NCI-H460 (cell line): ENCODE measurements at regions not wholly inside any gene's neighbourhood (a gene's known extent, or its start where the extent isn't known, plus 50 kb on each side); places are given as distances from the start of the nearest gene placed in this dataset.

Experiments
- DNase-seq: peaks from one replicate; pipeline ENCODE4 v3.0.0-alpha.2; 2016; ENCODE audit warnings: low read depth; ENCODE audit errors: extremely low read depth

DNA sequence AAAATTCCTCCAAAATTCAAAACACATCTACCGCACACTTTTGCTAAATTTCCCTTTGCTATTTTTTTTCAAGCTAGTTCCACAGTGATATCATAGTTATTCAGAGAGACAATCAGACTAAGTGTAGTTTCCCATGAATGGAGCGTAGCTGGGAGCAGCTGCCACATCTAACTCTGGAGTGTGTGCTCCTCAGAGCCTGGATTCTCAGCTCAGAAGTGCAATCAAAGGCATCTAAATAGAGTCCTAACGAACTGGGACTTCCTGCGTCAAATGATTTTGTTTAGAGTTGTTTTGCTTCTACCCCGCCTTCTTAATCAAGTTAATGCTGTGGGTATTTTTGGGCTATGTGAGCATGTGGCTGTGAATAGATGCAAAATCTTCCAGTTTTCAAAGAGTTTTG, 160.3 kb downstream of the TMEM18 start:
- no peak for DNase-seq

DNA sequence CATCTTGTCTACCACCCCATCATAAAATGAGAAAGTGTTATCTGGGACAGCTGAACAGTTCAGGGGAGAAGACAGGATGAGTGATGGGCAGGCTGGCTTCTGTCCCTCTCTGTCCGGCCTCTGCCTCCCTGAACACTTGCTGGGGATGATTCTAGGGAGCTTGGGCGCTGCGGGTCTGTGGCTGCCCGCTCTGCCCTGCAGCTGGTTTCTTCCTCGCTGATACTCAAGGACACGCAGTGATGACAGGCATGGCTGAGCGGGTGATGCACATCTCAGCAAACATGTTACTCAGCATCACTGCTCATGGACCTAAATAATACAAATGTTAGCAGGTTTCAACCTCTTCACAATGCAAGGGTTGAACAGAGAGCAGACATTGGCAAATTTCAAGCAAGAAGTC, 161.1 kb downstream of the TMEM18 start:
- DNase-seq = no peak

GRCh38 chr2:515441-516127, 161.6 kb downstream of the TMEM18 start:
- no peak for DNase-seq

- no peak for DNase-seq
These were observed 163.1 kb downstream of the TMEM18 start for GRCh38 chr2:513981-514706.

DNA sequence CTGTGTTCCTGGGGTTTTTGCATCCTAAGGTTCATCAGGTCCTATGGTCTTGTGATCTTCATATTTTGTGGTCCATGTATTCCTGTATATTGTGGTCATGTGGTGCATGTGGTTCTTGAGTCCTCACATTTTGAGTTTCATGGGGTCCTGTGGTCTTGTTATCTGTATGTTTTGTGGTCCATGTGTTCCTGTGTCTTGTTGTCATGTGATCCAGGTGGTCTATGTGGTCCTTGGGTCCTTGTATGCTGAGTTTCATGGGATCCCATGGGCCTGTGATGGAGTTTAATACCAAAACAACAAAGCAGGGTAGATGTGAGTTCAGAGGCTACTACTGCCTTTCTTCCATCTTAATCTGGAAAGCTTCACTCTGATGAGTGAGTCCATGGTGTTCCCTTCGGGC, 166.4 kb downstream of the TMEM18 start:
- DNase-seq = no peak

DNA sequence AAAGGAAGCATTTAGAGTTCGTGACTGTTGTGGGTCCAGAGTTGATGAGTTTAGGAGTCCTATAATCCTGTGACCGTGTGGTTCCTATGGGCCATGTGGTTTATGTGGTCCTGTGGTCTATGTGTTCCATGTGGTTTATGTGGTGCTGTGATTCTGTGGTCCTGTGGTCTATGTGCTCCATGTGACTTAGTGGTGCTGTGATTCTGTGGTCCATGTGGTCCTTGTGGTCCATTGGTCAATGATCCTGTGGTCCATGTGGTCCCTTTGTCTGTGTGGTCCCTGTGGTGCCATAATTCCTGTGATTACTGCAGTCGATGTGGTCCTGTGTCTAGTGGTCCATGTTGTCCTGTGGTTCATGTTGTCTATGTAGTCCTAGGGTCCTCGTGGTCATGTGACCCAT, 167.3 kb downstream of the TMEM18 start:
- no peak for DNase-seq

DNA sequence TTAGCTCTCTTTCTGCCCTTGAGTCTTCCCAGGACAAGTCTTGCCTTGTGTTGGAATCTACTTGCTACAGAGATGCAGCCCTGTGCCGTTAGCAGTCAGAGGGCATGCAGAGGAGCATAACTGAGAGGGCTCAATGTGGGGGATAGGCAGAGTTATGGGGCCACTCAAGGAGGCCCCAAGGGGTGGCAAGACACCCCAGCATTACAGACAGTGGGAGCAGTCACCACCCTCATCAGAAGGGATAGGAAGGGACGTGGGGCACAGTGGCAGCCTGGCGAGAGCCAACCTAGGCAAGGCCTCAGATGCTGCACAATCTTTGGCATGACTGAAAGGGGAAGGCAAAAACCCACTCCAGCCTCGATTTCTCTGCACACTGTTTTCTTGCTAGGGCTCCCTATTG, 169.1 kb downstream of the TMEM18 start:
- DNase-seq = no peak

GRCh38 chr2:506866-507265, 170.3 kb downstream of the TMEM18 start:
- no peak for DNase-seq

GRCh38 chr2:506451-506850, 170.8 kb downstream of the TMEM18 start:
- DNase-seq = no peak

GRCh38 chr2:505941-506340, 171.3 kb downstream of the TMEM18 start:
- no peak for DNase-seq

GRCh38 chr2:503288-503999, 173.8 kb downstream of the TMEM18 start:
- DNase-seq = no peak

- no peak for DNase-seq
These were observed 174.4 kb downstream of the TMEM18 start for GRCh38 chr2:502831-503230.

DNA sequence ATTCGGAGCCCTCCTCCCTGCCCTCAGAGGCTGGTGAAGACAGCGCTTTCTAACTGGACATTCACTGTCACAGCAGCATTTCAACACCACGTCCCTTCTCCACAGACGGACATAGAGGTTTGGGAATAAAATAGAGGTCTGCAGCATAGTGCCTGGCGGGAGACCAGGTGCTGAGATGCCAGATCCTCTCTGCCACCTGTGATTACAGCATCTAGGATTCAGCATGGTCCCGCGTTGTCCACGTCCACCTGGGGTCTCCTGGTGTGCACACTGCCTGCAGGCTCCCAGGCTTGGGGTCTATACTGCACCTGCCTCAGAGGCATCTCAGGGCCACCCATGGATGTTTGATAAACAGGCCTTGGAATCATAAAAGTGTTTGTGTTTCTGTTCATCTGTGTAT, 175.5 kb downstream of the TMEM18 start:
- DNase-seq = no peak

GRCh38 chr2:501130-501529, 176.1 kb downstream of the TMEM18 start:
- DNase-seq = no peak

DNA sequence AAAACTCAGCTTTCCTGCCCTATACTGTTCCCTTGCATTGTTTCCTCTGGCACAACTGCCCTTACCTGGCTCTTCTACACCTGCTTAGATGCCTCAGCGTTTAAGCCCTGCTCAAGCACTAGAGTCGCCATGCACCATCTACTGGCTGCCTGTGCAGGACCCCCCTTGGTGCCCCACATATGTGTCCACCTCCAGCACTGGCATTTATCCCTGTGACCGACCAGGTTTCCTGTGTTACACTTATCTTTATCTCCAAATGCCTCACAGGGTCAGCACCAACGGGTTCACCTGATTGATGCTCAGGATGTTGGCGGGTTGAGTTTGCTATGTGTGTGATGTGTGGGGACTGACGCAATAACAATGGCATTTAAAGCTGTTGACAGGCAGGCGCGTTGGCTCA, 177.5 kb downstream of the TMEM18 start:
- DNase-seq = no peak

- no peak for DNase-seq
These were observed 178.6 kb downstream of the TMEM18 start for GRCh38 chr2:498493-499178.

GRCh38 chr2:497770-498492, 179.3 kb downstream of the TMEM18 start:
- DNase-seq = no peak

DNA sequence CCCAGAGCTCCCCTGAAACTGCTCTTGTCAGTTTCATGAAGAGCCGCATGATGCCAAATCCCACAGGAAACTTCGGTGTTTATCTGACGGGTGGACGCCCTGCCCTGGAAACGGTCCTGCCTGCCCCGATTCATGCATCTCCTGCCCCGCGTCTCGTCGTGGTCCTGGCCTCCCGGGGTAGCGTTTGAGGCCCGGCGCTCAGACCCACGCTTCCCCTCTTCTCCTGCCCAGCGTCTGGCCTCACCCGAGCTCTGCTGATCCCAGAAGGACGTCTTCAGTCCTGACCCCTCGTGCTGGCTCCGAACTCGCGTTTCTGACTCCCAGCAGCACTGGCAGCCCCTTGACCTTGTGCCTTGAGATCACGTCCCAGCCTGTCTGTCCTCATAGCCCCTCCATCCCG, 180.5 kb downstream of the TMEM18 start:
- no peak for DNase-seq

DNA sequence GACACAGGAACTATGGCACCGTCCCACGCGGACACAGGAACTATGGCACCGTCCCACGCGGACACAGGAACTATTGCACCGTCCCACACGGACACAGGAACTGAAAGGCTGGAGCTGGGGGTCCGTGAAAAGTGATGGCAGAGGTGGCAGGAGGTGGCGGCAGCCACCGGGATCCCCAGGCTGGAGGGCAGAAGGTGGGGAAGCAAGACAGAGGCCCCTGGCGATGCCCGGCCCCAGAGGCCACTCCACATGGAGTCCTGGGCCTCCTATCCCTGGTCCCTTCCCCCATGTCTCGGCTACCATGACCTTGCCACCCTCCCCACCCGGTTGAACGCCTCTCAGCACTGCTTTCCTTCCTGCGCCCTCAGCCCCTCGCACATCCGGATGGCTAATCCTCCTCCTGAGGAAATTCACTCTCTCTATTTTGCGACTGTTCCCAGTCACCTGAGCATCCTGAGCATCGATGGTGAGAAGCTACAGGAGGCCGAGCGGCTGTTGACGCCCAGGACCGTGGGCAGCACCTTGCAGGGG, 181.4 kb downstream of the TMEM18 start:
- no peak for DNase-seq

DNA sequence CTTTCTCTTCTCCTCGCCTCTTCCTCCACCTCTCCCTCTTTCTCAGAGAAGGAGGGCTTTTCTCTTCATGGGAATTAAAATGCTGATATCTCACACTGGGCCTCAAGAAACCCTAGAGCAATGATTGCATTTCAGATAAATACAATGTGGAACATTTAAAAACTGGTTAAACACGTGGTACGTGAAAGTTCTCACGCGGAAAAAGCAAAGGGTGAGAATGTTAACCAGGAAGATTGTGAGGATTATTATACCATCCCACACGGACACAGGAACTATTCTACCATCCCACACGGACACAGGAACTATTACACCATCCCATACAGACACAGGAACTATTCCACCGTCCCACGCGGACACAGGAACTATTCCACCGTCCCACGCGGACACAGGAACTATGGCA, 182.4 kb downstream of the TMEM18 start:
- DNase-seq = no peak
